Ishikawa (cell line): ENCODE measurements at regions not wholly inside any gene's neighbourhood (a gene's known extent, or its start where the extent isn't known, plus 50 kb on each side); places are given as distances from the start of the nearest gene placed in this dataset.

ENCODE experiments used
- CEBPB ChIP-seq: IDR thresholded peaks from 2 replicates; pipeline ENCODE4 v1.6.1; 2012
- CREB1 ChIP-seq: IDR thresholded peaks from 2 replicates; pipeline ENCODE4 v1.6.1; 2012; ENCODE audit warnings: low read depth
- EGR1 ChIP-seq: IDR thresholded peaks from 2 replicates; pipeline ENCODE4 v1.6.1; 2012
- EP300 ChIP-seq: IDR thresholded peaks from 2 replicates; pipeline ENCODE4 v1.6.1; 2012; ENCODE audit warnings: borderline replicate concordance
- FOXM1 ChIP-seq: IDR thresholded peaks from 2 replicates; pipeline ENCODE4 v1.6.1; 2012; ENCODE audit warnings: low read depth, borderline replicate concordance
- MAX ChIP-seq: IDR thresholded peaks from 2 replicates; pipeline ENCODE4 v1.6.1; 2012
- NFIC ChIP-seq: IDR thresholded peaks from 2 replicates; pipeline ENCODE4 v1.6.1; 2012
- RAD21 ChIP-seq: IDR thresholded peaks from 2 replicates; pipeline ENCODE4 v1.6.1; 2012; ENCODE audit warnings: low read depth
- TAF1 ChIP-seq: IDR thresholded peaks from 2 replicates; pipeline ENCODE4 v1.6.1; 2012; ENCODE audit warnings: low read depth, mild to moderate bottlenecking
- TCF12 ChIP-seq: IDR thresholded peaks from 2 replicates; pipeline ENCODE4 v1.6.1; 2012; ENCODE audit warnings: low read depth
- TEAD4 ChIP-seq: IDR thresholded peaks from 2 replicates; pipeline ENCODE4 v1.6.1; 2012
- YY1 ChIP-seq: IDR thresholded peaks from 2 replicates; pipeline ENCODE4 v1.6.1; 2012; ENCODE audit warnings: low read depth
- ZBTB7A ChIP-seq: IDR thresholded peaks from 2 replicates; pipeline ENCODE4 v1.6.1; 2012; ENCODE audit warnings: low read depth
- TF ChIP-seq, protein P1 (sequence below): IDR thresholded peaks from 2 replicates; pipeline ENCODE4 v1.6.1; 2012; ENCODE audit warnings: low read depth, mild to moderate bottlenecking
- TF ChIP-seq, protein P2 (sequence below): IDR thresholded peaks from 2 replicates; pipeline ENCODE4 v1.6.1; 2012

GRCh38 chr5:135177591-135177990, 143.6 kb upstream of the PITX1 start:
- TF ChIP-seq RAD21: no peak
- no peak for TF ChIP-seq NFIC
- TF ChIP-seq, protein P1, sequence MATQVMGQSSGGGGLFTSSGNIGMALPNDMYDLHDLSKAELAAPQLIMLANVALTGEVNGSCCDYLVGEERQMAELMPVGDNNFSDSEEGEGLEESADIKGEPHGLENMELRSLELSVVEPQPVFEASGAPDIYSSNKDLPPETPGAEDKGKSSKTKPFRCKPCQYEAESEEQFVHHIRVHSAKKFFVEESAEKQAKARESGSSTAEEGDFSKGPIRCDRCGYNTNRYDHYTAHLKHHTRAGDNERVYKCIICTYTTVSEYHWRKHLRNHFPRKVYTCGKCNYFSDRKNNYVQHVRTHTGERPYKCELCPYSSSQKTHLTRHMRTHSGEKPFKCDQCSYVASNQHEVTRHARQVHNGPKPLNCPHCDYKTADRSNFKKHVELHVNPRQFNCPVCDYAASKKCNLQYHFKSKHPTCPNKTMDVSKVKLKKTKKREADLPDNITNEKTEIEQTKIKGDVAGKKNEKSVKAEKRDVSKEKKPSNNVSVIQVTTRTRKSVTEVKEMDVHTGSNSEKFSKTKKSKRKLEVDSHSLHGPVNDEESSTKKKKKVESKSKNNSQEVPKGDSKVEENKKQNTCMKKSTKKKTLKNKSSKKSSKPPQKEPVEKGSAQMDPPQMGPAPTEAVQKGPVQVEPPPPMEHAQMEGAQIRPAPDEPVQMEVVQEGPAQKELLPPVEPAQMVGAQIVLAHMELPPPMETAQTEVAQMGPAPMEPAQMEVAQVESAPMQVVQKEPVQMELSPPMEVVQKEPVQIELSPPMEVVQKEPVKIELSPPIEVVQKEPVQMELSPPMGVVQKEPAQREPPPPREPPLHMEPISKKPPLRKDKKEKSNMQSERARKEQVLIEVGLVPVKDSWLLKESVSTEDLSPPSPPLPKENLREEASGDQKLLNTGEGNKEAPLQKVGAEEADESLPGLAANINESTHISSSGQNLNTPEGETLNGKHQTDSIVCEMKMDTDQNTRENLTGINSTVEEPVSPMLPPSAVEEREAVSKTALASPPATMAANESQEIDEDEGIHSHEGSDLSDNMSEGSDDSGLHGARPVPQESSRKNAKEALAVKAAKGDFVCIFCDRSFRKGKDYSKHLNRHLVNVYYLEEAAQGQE: no peak
- no peak for TF ChIP-seq CEBPB
- no peak for TF ChIP-seq EGR1
- TF ChIP-seq ZBTB7A: no peak
- TF ChIP-seq MAX: no peak
- no peak for TF ChIP-seq CREB1
- TF ChIP-seq YY1: no peak
- no peak for TF ChIP-seq TCF12

DNA sequence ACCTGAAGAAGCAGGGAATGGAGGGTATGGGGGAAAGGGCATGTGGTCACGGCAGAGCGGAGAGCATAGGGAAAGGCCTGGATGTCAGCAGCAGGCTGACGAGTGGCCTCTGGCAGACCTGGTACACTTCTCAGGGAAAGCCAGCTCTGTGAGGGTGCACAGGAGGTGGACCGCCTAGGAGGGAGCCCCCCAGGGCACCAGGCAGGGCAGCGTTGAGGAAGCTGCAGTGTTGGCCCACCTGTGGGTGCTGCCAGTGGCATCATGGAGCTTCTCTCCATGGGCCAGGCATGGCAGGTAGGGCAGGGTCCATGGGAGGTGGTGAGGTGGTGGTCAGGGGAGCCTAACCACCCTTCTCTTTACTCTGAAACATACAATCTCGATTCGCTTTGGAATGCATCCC, 143.0 kb upstream of the PITX1 start:
- TF ChIP-seq CEBPB (no peak), EP300 (no peak), TAF1 (no peak), TCF12 (no peak), ZBTB7A (no peak)
- TF ChIP-seq, protein P2, sequence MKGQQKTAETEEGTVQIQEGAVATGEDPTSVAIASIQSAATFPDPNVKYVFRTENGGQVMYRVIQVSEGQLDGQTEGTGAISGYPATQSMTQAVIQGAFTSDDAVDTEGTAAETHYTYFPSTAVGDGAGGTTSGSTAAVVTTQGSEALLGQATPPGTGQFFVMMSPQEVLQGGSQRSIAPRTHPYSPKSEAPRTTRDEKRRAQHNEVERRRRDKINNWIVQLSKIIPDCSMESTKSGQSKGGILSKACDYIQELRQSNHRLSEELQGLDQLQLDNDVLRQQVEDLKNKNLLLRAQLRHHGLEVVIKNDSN: no peak

DNA sequence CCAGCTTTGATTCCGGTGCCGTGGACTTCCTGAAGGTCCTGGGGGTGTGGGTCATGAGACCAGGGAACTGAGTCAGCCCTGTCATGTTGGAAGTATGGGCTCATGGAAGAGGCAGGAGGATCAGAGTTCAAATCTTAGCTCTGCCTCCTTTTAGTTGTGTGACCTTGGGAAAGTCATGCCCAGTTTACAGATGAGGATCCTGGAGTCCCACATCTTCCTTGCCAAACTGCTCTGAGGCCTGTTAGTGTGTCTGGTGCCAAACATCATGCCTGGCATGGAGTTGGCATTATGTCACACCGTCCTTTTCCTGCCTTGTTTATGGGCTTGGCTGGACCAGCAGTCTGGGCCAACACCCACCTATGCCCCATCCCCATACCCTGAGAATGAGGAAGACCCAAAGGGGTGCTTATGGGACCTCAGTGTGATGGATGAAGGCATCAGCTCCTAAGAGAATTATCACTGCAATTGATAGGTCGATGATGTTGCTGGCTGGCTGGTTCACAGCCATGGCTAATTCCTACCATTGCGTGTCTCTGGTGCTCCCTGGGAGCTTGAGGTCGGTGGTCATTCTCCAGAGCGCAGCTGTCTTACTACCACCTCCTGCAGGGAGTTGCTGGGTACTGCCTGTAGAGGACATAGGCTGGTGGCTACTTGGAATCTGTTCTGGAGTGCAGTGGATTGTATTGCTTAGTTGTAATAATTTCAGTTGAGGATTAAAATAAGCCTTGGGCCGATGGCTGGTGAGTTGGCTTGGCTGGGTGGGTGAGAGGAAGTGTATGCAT, 140.5 kb upstream of the PITX1 start:
- TF ChIP-seq TEAD4 (no peak), TCF12 (no peak), YY1 (no peak), FOXM1 (no peak), MAX (no peak), ZBTB7A (no peak), CREB1 (no peak), NFIC (no peak), EGR1 (no peak)
- TF ChIP-seq, protein P2: no peak

GRCh38 chr5:135173662-135174290, 139.7 kb upstream of the PITX1 start:
- TF ChIP-seq TAF1 (no peak), TCF12 (no peak), FOXM1 (no peak), EP300 (no peak), MAX (no peak), YY1 (no peak), EGR1 (no peak), CREB1 (no peak), RAD21 (no peak), TEAD4 (no peak), NFIC (no peak), ZBTB7A (no peak), CEBPB (no peak)
- TF ChIP-seq, protein P2: no peak
- TF ChIP-seq, protein P1: no peak

GRCh38 chr5:135172718-135173117, 138.7 kb upstream of the PITX1 start:
- TF ChIP-seq RAD21 (no peak), TCF12 (no peak), CEBPB (no peak), CREB1 (no peak), TAF1 (no peak), EGR1 (no peak), TEAD4 (no peak), ZBTB7A (no peak), MAX (no peak), YY1 (no peak), FOXM1 (no peak), EP300 (no peak), NFIC (no peak)
- TF ChIP-seq, protein P1: no peak
- TF ChIP-seq, protein P2: no peak
